Keratinocyte (primary cell): ENCODE measurements at regions not wholly inside any gene's neighbourhood (a gene's known extent, or its start where the extent isn't known, plus 50 kb on each side); places are given as distances from the start of the nearest gene placed in this dataset.

ENCODE experiments used
- DNase-seq: peaks from one replicate; pipeline ENCODE4 v3.0.0-alpha.2; 2011; ENCODE audit warnings: low read depth, missing footprints, low spot score
- FAIRE-seq: peaks from 2 replicates; lab custom pipeline; 2011; peaks lifted over from hg19 to GRCh38; lab: Jason Lieb, UNC
- H2AFZ ChIP-seq: 2 replicates; pipeline ENCODE4 v1.6.0; 2012; ENCODE audit warnings: low read length, control low read depth, inconsistent platforms; ENCODE audit not compliant: control insufficient read depth
- H3K27ac ChIP-seq: 2 replicates; pipeline ENCODE4 v1.5.1; 2011; ENCODE audit warnings: low read length; ENCODE audit not compliant: control insufficient read depth, insufficient read depth
- H3K27me3 ChIP-seq: 3 replicates; pipeline ENCODE4 v1.6.0; 2011; ENCODE audit warnings: low read length; ENCODE audit not compliant: control insufficient read depth, insufficient read depth; ENCODE audit errors: extremely low read depth
- H3K36me3 ChIP-seq, 2 experiments: 2 replicates in 1 of 2; 3 replicates in 1 of 2; pipeline ENCODE4 v1.5.1; 2011; ENCODE audit warnings: low read length in 2 of 2, mild to moderate bottlenecking in 1 of 2; ENCODE audit not compliant: control insufficient read depth in 2 of 2, insufficient read depth in 2 of 2; ENCODE audit errors: extremely low read depth in 1 of 2
- H3K4me1 ChIP-seq: 3 replicates; pipeline ENCODE4 v1.5.1; 2011; ENCODE audit warnings: low read length; ENCODE audit not compliant: control insufficient read depth, insufficient read depth; ENCODE audit errors: extremely low read depth
- H3K4me2 ChIP-seq: 3 replicates; pipeline ENCODE4 v1.6.0; 2011; ENCODE audit warnings: low read depth, low read length; ENCODE audit not compliant: control insufficient read depth, insufficient read depth; ENCODE audit errors: extremely low read depth
- H3K4me3 ChIP-seq, 3 experiments: fragments of 200-600 bp in 1 of 3; sonication (generic) in 1 of 3; 2 replicates in 2 of 3; 3 replicates in 1 of 3; pipeline ENCODE4 v1.5.1; 2011 to 2016; ENCODE audit warnings: low read length in 3 of 3, mild to moderate bottlenecking in 3 of 3, control low read depth in 2 of 3, inconsistent platforms in 1 of 3, low read depth in 1 of 3, mixed read lengths in 1 of 3, mixed run types in 1 of 3, moderate library complexity in 1 of 3; ENCODE audit not compliant: control insufficient read depth in 2 of 3, insufficient read depth in 2 of 3; ENCODE audit errors: extremely low read depth in 1 of 3
- H3K79me2 ChIP-seq: 2 replicates; pipeline ENCODE4 v1.6.0; 2012; ENCODE audit warnings: low read length; ENCODE audit not compliant: control insufficient read depth, insufficient read depth
- H3K9ac ChIP-seq: 3 replicates; pipeline ENCODE4 v1.6.0; 2011; ENCODE audit warnings: low read length; ENCODE audit not compliant: control insufficient read depth, insufficient read depth; ENCODE audit errors: extremely low read depth
- H3K9me1 ChIP-seq: 3 replicates; pipeline ENCODE4 v1.6.0; 2011; ENCODE audit warnings: low read length; ENCODE audit not compliant: control insufficient read depth, insufficient read depth; ENCODE audit errors: extremely low read depth
- H3K9me3 ChIP-seq: 2 replicates; pipeline ENCODE4 v1.5.1; 2012; ENCODE audit warnings: low read depth, low read length; ENCODE audit not compliant: control insufficient read depth
- H4K20me1 ChIP-seq: 3 replicates; pipeline ENCODE4 v1.6.0; 2011; ENCODE audit warnings: low read length; ENCODE audit not compliant: control insufficient read depth, insufficient read depth; ENCODE audit errors: extremely low read depth
- CTCF ChIP-seq, 3 experiments: IDR thresholded peaks in 1 of 3; conservative IDR thresholded peaks in 1 of 3; optimal IDR thresholded peaks in 1 of 3; 2 replicates in 2 of 3; 3 replicates in 1 of 3; pipeline versions ENCODE3 to v1.5.1; 2011; ENCODE audit warnings: low read length in 3 of 3, mild to moderate bottlenecking in 3 of 3, moderate library complexity in 2 of 3, control low read depth in 1 of 3, inconsistent platforms in 1 of 3; ENCODE audit not compliant: insufficient read depth in 2 of 3; ENCODE audit errors: extremely low read depth in 1 of 3
- EZH2 ChIP-seq: IDR thresholded peaks from one replicate; pipeline ENCODE4 v1.6.1; 2012; ENCODE audit warnings: inconsistent platforms, mild to moderate bottlenecking, low read length, moderate library complexity
- dilution Hi-C: fragments of 300-500 bp; cut with MboI; formaldehyde crosslinking; loops from one replicate; pipeline ENCODE4 v1.7.0; 2020; ENCODE audit warnings: low sequenced_read_pairs; ENCODE audit not compliant: extremely low pct_ligation_motif_present

- Histone ChIP-seq H3K9ac (no peak overlapping the region), H3K4me1 (no peaks in the 10 kb centered on the region), H3K27ac (no peak overlapping the region), H2AFZ (no peak overlapping the region), H3K27me3 (no peaks in the 10 kb centered on the region), H3K36me3 (no peaks in the 10 kb centered on the region), H3K4me2 (no peak overlapping the region), H3K4me3 (no peak overlapping the region), H3K9me3 (no peaks in the 10 kb centered on the region), H3K79me2 (no peaks in the 10 kb centered on the region), H3K9me1 (no peaks in the 10 kb centered on the region), H4K20me1 (no peaks in the 10 kb centered on the region)
- TF ChIP-seq CTCF (optimal IDR thresholded peaks at IDR 0.05 in 1 of 3, IDR thresholded peaks at IDR 0.05 in 1 of 3, conservative IDR thresholded peaks at IDR 0.05 in 1 of 3; ENCODE audit: extremely low read depth in 1 of 3, insufficient read depth in 2 of 3, low read length in 3 of 3) (no peak), EZH2 (no peak)
- DNase-seq, result no peak
- peak; percentile 26 for FAIRE-seq
- dilution Hi-C loops, result no loop called here
Measured at GRCh38 chr2:147543056-147543455, 301.8 kb upstream of the ACVR2A start.

- DNase-seq (no peak), FAIRE-seq (no peak)
- dilution Hi-C loops, result no loop called here
- no peak overlapping the region for H3K4me3 ChIP-seq
- H3K4me1 ChIP-seq, result no peaks in the 10 kb centered on the region
- H3K9me1 ChIP-seq, result no peaks in the 10 kb centered on the region
- no peak overlapping the region for H2AFZ ChIP-seq
- H3K27me3 ChIP-seq, result no peaks in the 10 kb centered on the region
- H3K27ac ChIP-seq, result no peak overlapping the region
- H3K36me3 ChIP-seq, result no peaks in the 10 kb centered on the region
- H3K4me2 ChIP-seq, result no peak overlapping the region
- no peak overlapping the region for H3K9ac ChIP-seq
- no peak for TF ChIP-seq CTCF (optimal IDR thresholded peaks at IDR 0.05 in 1 of 3, IDR thresholded peaks at IDR 0.05 in 1 of 3, conservative IDR thresholded peaks at IDR 0.05 in 1 of 3; ENCODE audit: extremely low read depth in 1 of 3, insufficient read depth in 2 of 3, low read length in 3 of 3)
- TF ChIP-seq EZH2, result no peak
- H3K9me3 ChIP-seq, result no peaks in the 10 kb centered on the region
- no peaks in the 10 kb centered on the region for H3K79me2 ChIP-seq
- no peaks in the 10 kb centered on the region for H4K20me1 ChIP-seq
Measured at GRCh38 chr2:147542351-147542750, 302.5 kb upstream of the ACVR2A start.
